HepG2 (cell line): ENCODE measurements at regions not wholly inside any gene's neighbourhood (a gene's known extent, or its start where the extent isn't known, plus 50 kb on each side); places are given as distances from the start of the nearest gene placed in this dataset.

Experiments
- ATAC-seq: fragments of 200-7000 bp; cut with Tn5 transposase; 3 replicates; pipeline ENCODE4 v1.9.1; 2020; ENCODE audit warnings: mild to moderate bottlenecking, moderate library complexity
- BruUV-seq: library from RNA; stranded (reverse); fragments of 400-500 nt; replicated peaks from 2 replicates; lab custom pipeline; 2021; lab: Mats Ljungman, UMichigan
- CTCF ChIA-PET: fragments of 300-600 bp; formaldehyde crosslinking; extraction: SDS; loops from one replicate; lab custom pipeline; 2021; ENCODE audit warnings: low total read pairs, inconsistent platforms, low intra/inter-chr PET ratio; lab: Yijun Ruan, JAX
- POLR2A ChIA-PET: fragments of 350-600 bp; sonication (Branson Sonifier 250); formaldehyde crosslinking; loops from one replicate; lab custom pipeline; 2020; ENCODE audit warnings: antibody characterized with exemption, inconsistent platforms; lab: Yijun Ruan, JAX
- DNase-seq: peaks from one replicate; pipeline ENCODE4 v3.0.0-alpha.2; 2015; ENCODE audit warnings: low spot score
- FAIRE-seq: peaks from 3 replicates; lab custom pipeline; 2011; peaks lifted over from hg19 to GRCh38; lab: Jason Lieb, UNC
- H2AFZ ChIP-seq: one replicate; pipeline ENCODE4 v1.6.1; 2011; ENCODE audit warnings: low read length, inconsistent platforms
- H3K27ac ChIP-seq: fragments of 300-600 bp; 3 replicates; pipeline ENCODE4 v1.8.0; 2011; ENCODE audit warnings: mixed run types, mild to moderate bottlenecking, mixed read lengths, low read length, inconsistent platforms; ENCODE audit not compliant: insufficient read depth; ENCODE audit errors: extremely low read length
- H3K27me3 ChIP-seq, 2 experiments: fragments of 200-600 bp in 1 of 2; 2 replicates in 1 of 2; 3 replicates in 1 of 2; pipeline versions ENCODE4 v1.6.0 to v1.8.0; 2011; ENCODE audit warnings: low read length in 2 of 2, mild to moderate bottlenecking in 2 of 2, moderate library complexity in 2 of 2, inconsistent platforms in 1 of 2; ENCODE audit not compliant: insufficient read depth in 2 of 2, control insufficient read depth in 1 of 2
- H3K36me3 ChIP-seq, 2 experiments: fragments of 200-600 bp in 1 of 2; replicated peaks in 1 of 2; 2 replicates in 1 of 2; 3 replicates in 1 of 2; pipeline versions ENCODE4 v1.5.1 to v1.8.0; 2011; ENCODE audit warnings: low read length in 2 of 2, inconsistent platforms in 1 of 2; ENCODE audit not compliant: insufficient read depth in 2 of 2, control insufficient read depth in 1 of 2
- H3K4me1 ChIP-seq: 2 replicates; pipeline ENCODE4 v1.5.1; 2012; ENCODE audit warnings: low read length, inconsistent platforms; ENCODE audit not compliant: insufficient read depth
- H3K4me2 ChIP-seq: 2 replicates; pipeline ENCODE4 v1.6.0; 2011; ENCODE audit warnings: low read depth, low read length, inconsistent platforms
- H3K4me3 ChIP-seq, 3 experiments: fragments of 200-600 bp in 1 of 3; sonication (generic), shearing (Covaris generic) in 1 of 3; replicated peaks in 1 of 3; 2 replicates each; pipeline ENCODE4 v1.5.1; 2011 to 2016; ENCODE audit warnings: low read length in 3 of 3, inconsistent platforms in 2 of 3, low read depth in 2 of 3, mild to moderate bottlenecking in 2 of 3, control low read depth in 1 of 3, mixed read lengths in 1 of 3; ENCODE audit not compliant: insufficient read depth in 1 of 3
- H3K79me2 ChIP-seq: one replicate; pipeline ENCODE4 v1.6.1; 2011; ENCODE audit warnings: low read length, inconsistent platforms; ENCODE audit not compliant: insufficient read depth
- H3K9ac ChIP-seq: 2 replicates; pipeline ENCODE4 v1.6.0; 2011; ENCODE audit warnings: mild to moderate bottlenecking, low read depth, low read length, inconsistent platforms; ENCODE audit not compliant: insufficient read depth
- H3K9me3 ChIP-seq: 2 replicates; pipeline ENCODE4 v1.5.1; 2012; ENCODE audit warnings: mild to moderate bottlenecking, low read length
- H4K20me1 ChIP-seq: 2 replicates; pipeline ENCODE4 v1.6.0; 2011; ENCODE audit warnings: inconsistent platforms, mild to moderate bottlenecking, low read length, moderate library complexity; ENCODE audit not compliant: insufficient read depth
- JDP2 ChIP-seq: sonication (generic); formaldehyde crosslinking; IDR thresholded peaks from 2 replicates; pipeline ENCODE4 v1.8.1; 2022; ENCODE audit warnings: missing genetic modification reagents, borderline replicate concordance
- KDM5B ChIP-seq: sonication (generic); formaldehyde crosslinking; IDR thresholded peaks from 2 replicates; pipeline ENCODE4 v1.4.0; 2020; ENCODE audit warnings: missing genetic modification reagents, mild to moderate bottlenecking, borderline replicate concordance
- MTF2 ChIP-seq: sonication (generic); formaldehyde crosslinking; IDR thresholded peaks from 2 replicates; pipeline ENCODE4 v1.5.0; 2020; ENCODE audit warnings: missing genetic modification reagents, borderline replicate concordance
- RNF2 ChIP-seq: fragments of 450-650 bp; conservative IDR thresholded peaks from 2 replicates; pipeline ENCODE4 v1.6.1; 2016; ENCODE audit warnings: low read depth
- RNF219 ChIP-seq: sonication (generic); formaldehyde crosslinking; IDR thresholded peaks from 2 replicates; pipeline ENCODE4 v1.5.0; 2020; ENCODE audit warnings: mild to moderate bottlenecking, missing genetic modification reagents
- SETDB1 ChIP-seq: sonication (generic); formaldehyde crosslinking; IDR thresholded peaks from 2 replicates; pipeline ENCODE4 v1.5.1; 2020; ENCODE audit warnings: missing genetic modification reagents, mild to moderate bottlenecking, borderline replicate concordance
- ZHX1 ChIP-seq: sonication (generic); formaldehyde crosslinking; IDR thresholded peaks from 2 replicates; pipeline ENCODE4 v1.8.1; 2022; ENCODE audit warnings: low read depth, mild to moderate bottlenecking, missing genetic modification reagents
- ZNF20 ChIP-seq: sonication (generic); formaldehyde crosslinking; IDR thresholded peaks from 2 replicates; pipeline ENCODE4 v1.4.0; 2020; ENCODE audit warnings: mild to moderate bottlenecking, moderate library complexity, missing genetic modification reagents
- in situ Hi-C: cut with HindIII; loops from 2 replicates; pipeline ENCODE4 v1.10.0; 2017; ENCODE audit warnings: low pct_unique_long_range_greater_than_20kb; ENCODE audit not compliant: extremely low pct_ligation_motif_present
- intact Hi-C: fragments of 100-400 bp; cut with micrococcal nuclease; formaldehyde crosslinking; loops from one replicate; pipeline ENCODE4 v1.10.0; 2022; ENCODE audit not compliant: unreplicated experiment
- TF ChIP-seq, protein P1 (sequence below): sonication (generic); formaldehyde crosslinking; IDR thresholded peaks from 2 replicates; pipeline ENCODE4 v1.4.0; 2020; ENCODE audit warnings: mild to moderate bottlenecking, missing genetic modification reagents, borderline replicate concordance
- TF ChIP-seq, protein P2 (sequence below): IDR thresholded peaks from 2 replicates; pipeline ENCODE4 v1.6.1; 2016; ENCODE audit warnings: missing biosample characterization, missing genetic modification reagents, low read depth
- TF ChIP-seq, protein P3 (sequence below): sonication (generic); formaldehyde crosslinking; IDR thresholded peaks from 2 replicates; pipeline ENCODE4 v1.8.0; 2022; ENCODE audit warnings: missing genetic modification reagents, low read depth, mild to moderate bottlenecking, borderline replicate concordance
- TF ChIP-seq, protein P4 (sequence below): sonication (generic); formaldehyde crosslinking; IDR thresholded peaks from 2 replicates; pipeline ENCODE4 v1.5.0; 2020; ENCODE audit warnings: missing genetic modification reagents, mild to moderate bottlenecking, borderline replicate concordance

GRCh38 chr7:21094589-21094988, 307.9 kb upstream of the SP8 start:
- POLR2A ChIA-PET: no interaction called here
- in situ Hi-C loops (no loop called here), intact Hi-C loops (no loop called here)
- FAIRE-seq: no peak
- H3K27me3 ChIP-seq: no peaks in the 10 kb centered on the region
- no peaks in the 10 kb centered on the region for H3K79me2 ChIP-seq
- H4K20me1 ChIP-seq: no peaks in the 10 kb centered on the region
- no peak for ATAC-seq
- no peaks in the 10 kb centered on the region for H3K4me1 ChIP-seq
- BruUV-seq: no TSS peak
- H3K4me2 ChIP-seq: no peak overlapping the region
- H3K36me3 ChIP-seq: no peaks in the 10 kb centered on the region
- H3K9ac ChIP-seq: no peak overlapping the region
- CTCF ChIA-PET: no interaction called here
- no peak overlapping the region for H2AFZ ChIP-seq
- no peak for DNase-seq
- no peak overlapping the region for H3K27ac ChIP-seq
- H3K9me3 ChIP-seq: no peaks in the 10 kb centered on the region
- no peak overlapping the region for H3K4me3 ChIP-seq
- TF ChIP-seq MTF2: no peak
- TF ChIP-seq, protein P1, sequence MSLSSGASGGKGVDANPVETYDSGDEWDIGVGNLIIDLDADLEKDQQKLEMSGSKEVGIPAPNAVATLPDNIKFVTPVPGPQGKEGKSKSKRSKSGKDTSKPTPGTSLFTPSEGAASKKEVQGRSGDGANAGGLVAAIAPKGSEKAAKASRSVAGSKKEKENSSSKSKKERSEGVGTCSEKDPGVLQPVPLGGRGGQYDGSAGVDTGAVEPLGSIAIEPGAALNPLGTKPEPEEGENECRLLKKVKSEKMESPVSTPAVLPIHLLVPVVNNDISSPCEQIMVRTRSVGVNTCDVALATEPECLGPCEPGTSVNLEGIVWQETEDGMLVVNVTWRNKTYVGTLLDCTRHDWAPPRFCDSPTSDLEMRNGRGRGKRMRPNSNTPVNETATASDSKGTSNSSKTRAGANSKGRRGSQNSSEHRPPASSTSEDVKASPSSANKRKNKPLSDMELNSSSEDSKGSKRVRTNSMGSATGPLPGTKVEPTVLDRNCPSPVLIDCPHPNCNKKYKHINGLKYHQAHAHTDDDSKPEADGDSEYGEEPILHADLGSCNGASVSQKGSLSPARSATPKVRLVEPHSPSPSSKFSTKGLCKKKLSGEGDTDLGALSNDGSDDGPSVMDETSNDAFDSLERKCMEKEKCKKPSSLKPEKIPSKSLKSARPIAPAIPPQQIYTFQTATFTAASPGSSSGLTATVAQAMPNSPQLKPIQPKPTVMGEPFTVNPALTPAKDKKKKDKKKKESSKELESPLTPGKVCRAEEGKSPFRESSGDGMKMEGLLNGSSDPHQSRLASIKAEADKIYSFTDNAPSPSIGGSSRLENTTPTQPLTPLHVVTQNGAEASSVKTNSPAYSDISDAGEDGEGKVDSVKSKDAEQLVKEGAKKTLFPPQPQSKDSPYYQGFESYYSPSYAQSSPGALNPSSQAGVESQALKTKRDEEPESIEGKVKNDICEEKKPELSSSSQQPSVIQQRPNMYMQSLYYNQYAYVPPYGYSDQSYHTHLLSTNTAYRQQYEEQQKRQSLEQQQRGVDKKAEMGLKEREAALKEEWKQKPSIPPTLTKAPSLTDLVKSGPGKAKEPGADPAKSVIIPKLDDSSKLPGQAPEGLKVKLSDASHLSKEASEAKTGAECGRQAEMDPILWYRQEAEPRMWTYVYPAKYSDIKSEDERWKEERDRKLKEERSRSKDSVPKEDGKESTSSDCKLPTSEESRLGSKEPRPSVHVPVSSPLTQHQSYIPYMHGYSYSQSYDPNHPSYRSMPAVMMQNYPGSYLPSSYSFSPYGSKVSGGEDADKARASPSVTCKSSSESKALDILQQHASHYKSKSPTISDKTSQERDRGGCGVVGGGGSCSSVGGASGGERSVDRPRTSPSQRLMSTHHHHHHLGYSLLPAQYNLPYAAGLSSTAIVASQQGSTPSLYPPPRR (CRISPR knock-in tag): no peak
- TF ChIP-seq, protein P2, sequence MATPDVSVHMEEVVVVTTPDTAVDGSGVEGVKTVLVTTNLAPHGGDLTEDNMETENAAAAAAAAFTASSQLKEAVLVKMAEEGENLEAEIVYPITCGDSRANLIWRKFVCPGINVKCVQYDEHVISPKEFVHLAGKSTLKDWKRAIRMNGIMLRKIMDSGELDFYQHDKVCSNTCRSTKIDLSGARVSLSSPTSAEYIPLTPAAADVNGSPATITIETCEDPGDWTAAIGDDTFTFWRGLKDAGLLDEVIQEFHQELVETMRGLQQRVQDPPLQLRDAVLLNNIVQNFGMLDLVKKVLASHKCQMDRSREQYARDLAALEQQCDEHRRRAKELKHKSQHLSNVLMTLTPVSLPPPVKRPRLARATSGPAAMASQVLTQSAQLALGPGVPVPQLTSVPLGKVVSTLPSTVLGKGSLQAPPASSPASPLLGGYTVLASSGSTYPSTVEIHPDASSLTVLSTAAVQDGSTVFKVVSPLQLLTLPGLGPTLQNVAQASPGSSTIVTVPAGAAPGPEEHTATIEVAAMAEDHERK (CRISPR knock-in tag): no peak
- no peak for TF ChIP-seq ZNF20 (CRISPR knock-in tag)
- no peak for TF ChIP-seq JDP2 (CRISPR knock-in tag)
- TF ChIP-seq, protein P3, sequence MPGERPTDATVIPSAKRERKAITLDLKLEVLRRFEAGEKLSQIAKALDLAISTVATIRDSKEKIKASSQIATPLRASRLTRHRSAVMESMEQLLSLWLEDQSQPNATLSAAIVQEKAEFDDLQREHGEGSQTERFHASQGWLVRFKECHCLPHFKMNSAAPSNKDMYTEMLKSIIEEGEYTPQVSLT: no peak
- no peak for TF ChIP-seq ZHX1 (CRISPR knock-in tag)
- no peak for TF ChIP-seq RNF219 (CRISPR knock-in tag)
- no peak for TF ChIP-seq KDM5B
- TF ChIP-seq, protein P4, sequence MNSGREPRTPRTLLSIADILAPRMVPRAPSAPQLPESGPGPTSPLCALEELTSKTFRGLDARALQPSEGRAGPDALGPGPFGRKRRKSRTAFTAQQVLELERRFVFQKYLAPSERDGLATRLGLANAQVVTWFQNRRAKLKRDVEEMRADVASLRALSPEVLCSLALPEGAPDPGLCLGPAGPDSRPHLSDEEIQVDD: no peak
- no peak for TF ChIP-seq RNF2
- TF ChIP-seq SETDB1 (CRISPR knock-in tag): no peak
